C4-2B (cell line): ENCODE measurements at regions not wholly inside any gene's neighbourhood (a gene's known extent, or its start where the extent isn't known, plus 50 kb on each side); places are given as distances from the start of the nearest gene placed in this dataset.

Source experiments
- CTCF ChIP-seq: fragments of 450-650 bp; conservative IDR thresholded peaks from 2 replicates; pipeline ENCODE4 v1.5.1; 2017; ENCODE audit warnings: mild to moderate bottlenecking
- ZFX ChIP-seq: fragments of 450-650 bp; IDR thresholded peaks from 2 replicates; pipeline ENCODE4 v1.6.1; 2017

GRCh38 chr14:104403421-104404220, 175.9 kb upstream of the C14orf180 start:
- TF ChIP-seq CTCF (no peak), ZFX (no peak)
